ENCODE measurements at regions not wholly inside any gene's neighbourhood (a gene's known extent, or its start where the extent isn't known, plus 50 kb on each side); places are given as distances from the start of the nearest gene placed in this dataset.

GRCh38 chr5:82879089-82879488 is 198.1 kb downstream of the TMEM167A start:
- TF ChIP-seq, protein P1, sequence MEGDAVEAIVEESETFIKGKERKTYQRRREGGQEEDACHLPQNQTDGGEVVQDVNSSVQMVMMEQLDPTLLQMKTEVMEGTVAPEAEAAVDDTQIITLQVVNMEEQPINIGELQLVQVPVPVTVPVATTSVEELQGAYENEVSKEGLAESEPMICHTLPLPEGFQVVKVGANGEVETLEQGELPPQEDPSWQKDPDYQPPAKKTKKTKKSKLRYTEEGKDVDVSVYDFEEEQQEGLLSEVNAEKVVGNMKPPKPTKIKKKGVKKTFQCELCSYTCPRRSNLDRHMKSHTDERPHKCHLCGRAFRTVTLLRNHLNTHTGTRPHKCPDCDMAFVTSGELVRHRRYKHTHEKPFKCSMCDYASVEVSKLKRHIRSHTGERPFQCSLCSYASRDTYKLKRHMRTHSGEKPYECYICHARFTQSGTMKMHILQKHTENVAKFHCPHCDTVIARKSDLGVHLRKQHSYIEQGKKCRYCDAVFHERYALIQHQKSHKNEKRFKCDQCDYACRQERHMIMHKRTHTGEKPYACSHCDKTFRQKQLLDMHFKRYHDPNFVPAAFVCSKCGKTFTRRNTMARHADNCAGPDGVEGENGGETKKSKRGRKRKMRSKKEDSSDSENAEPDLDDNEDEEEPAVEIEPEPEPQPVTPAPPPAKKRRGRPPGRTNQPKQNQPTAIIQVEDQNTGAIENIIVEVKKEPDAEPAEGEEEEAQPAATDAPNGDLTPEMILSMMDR (IDR thresholded peaks at IDR 0.05): no peak
- no peak for TF ChIP-seq POLR2A (IDR thresholded peaks at IDR 0.05)

Data from uterus (tissue), 2 donors.